HG03064 (cell line): ENCODE measurements at regions not wholly inside any gene's neighbourhood (a gene's known extent, or its start where the extent isn't known, plus 50 kb on each side); places are given as distances from the start of the nearest gene placed in this dataset.
"Not testable (repeated sequence)": the region's sequence is repeated elsewhere in the genome, so short reads cannot be mapped to it uniquely, and the experiment has no call there.

Source experiments
- ATAC-seq: cut with Tn5 transposase; IDR thresholded peaks from one replicate; pipeline ENCODE4 v1.9.1; 2021; ENCODE audit warnings: low read depth; ENCODE audit not compliant: unreplicated experiment

GRCh38 chr2:145000376-145000775 is 480.5 kb upstream of the ZEB2 start:
- no peak for ATAC-seq

GRCh38 chr2:144999936-145000335 is 480.0 kb upstream of the ZEB2 start:
- ATAC-seq, result no peak

GRCh38 chr2:144999071-144999875 is 479.4 kb upstream of the ZEB2 start:
- ATAC-seq, result no peak

GRCh38 chr2:144998435-144998834 is 478.5 kb upstream of the ZEB2 start:
- ATAC-seq, result no peak

GRCh38 chr2:144996225-144996795 is 476.4 kb upstream of the ZEB2 start:
- ATAC-seq, result no peak

GRCh38 chr2:144995482-144995881 is 475.6 kb upstream of the ZEB2 start:
- no peak for ATAC-seq

GRCh38 chr2:144990661-144991060 is 470.7 kb upstream of the ZEB2 start:
- ATAC-seq, result no peak

- ATAC-seq, result no peak
Observed at GRCh38 chr2:144989579-144990270, 469.8 kb upstream of the ZEB2 start.

- no peak for ATAC-seq
Observed at GRCh38 chr2:144988591-144988990, 468.7 kb upstream of the ZEB2 start.

- no peak for ATAC-seq
Observed at GRCh38 chr2:144986691-144987090, 466.8 kb upstream of the ZEB2 start.

GRCh38 chr2:144984038-144984437 is 464.1 kb upstream of the ZEB2 start:
- no peak for ATAC-seq

- no peak for ATAC-seq
Observed at GRCh38 chr2:144983107-144983506, 463.2 kb upstream of the ZEB2 start.

- no peak for ATAC-seq
Observed at GRCh38 chr2:144982481-144982880, 462.6 kb upstream of the ZEB2 start.

- ATAC-seq, result no peak
Observed at GRCh38 chr2:144975881-144976280, 456.0 kb upstream of the ZEB2 start.

- ATAC-seq, result no peak
Observed at GRCh38 chr2:144972676-144973075, 452.8 kb upstream of the ZEB2 start.

- ATAC-seq, result no peak
Observed at GRCh38 chr2:144971786-144972335, 451.9 kb upstream of the ZEB2 start.

GRCh38 chr2:144970410-144970809 is 450.5 kb upstream of the ZEB2 start:
- not testable (repeated sequence) for ATAC-seq

GRCh38 chr2:144969564-144969963 is 449.6 kb upstream of the ZEB2 start:
- not testable (repeated sequence) for ATAC-seq

GRCh38 chr2:144967961-144968360 is 448.0 kb upstream of the ZEB2 start:
- ATAC-seq, result no peak

GRCh38 chr2:144965172-144965571 is 445.3 kb upstream of the ZEB2 start:
- ATAC-seq, result no peak

- no peak for ATAC-seq
Observed at GRCh38 chr2:144963031-144963430, 443.1 kb upstream of the ZEB2 start.
